BLaER1 treated with 17β-estradiol and CSF1 and Interleukin-3, amounts not matched to agents 10 nM and 100 nM (cell line): ENCODE measurements at regions not wholly inside any gene's neighbourhood (a gene's known extent, or its start where the extent isn't known, plus 50 kb on each side); places are given as distances from the start of the nearest gene placed in this dataset.
A peak's percentile ranks its signal among the peaks of the same experiment; 100 is the strongest.

Experiments used
- H3K27ac ChIP-seq, 11 experiments: shearing (Covaris generic); formaldehyde crosslinking; 2 replicates each; pipeline ENCODE4 v1.8.1; 2022
- H3K27me3 ChIP-seq, 11 experiments: shearing (Covaris generic); formaldehyde crosslinking; 2 replicates each; pipeline ENCODE4 v1.8.1; 2022
- H3K36me3 ChIP-seq, 11 experiments: shearing (Covaris generic); formaldehyde crosslinking; 2 replicates each; pipeline ENCODE4 v1.8.1; 2022
- H3K4me1 ChIP-seq, 10 experiments: shearing (Covaris generic); formaldehyde crosslinking; 2 replicates each; pipeline ENCODE4 v1.8.1; 2022
- H3K4me2 ChIP-seq, 11 experiments: shearing (Covaris generic); formaldehyde crosslinking; 2 replicates each; pipeline ENCODE4 v1.8.1; 2022
- H3K4me3 ChIP-seq, 10 experiments: shearing (Covaris generic); formaldehyde crosslinking; 2 replicates each; pipeline ENCODE4 v1.8.1; 2022
- H3K9ac ChIP-seq, 11 experiments: shearing (Covaris generic); formaldehyde crosslinking; 2 replicates each; pipeline ENCODE4 v1.8.1; 2022
- H3K9me3 ChIP-seq, 11 experiments: shearing (Covaris generic); formaldehyde crosslinking; replicated peaks in 1 of 11; 2 replicates each; pipeline ENCODE4 v1.8.1; 2022
- H4K20me1 ChIP-seq, 11 experiments: shearing (Covaris generic); formaldehyde crosslinking; 2 replicates each; pipeline ENCODE4 v1.8.1; 2022
- Cebpa-rat ChIP-seq, 11 experiments: shearing (Covaris generic); IDR thresholded peaks; 2 replicates each; pipeline ENCODE4 v1.8.1; 2022

- Histone ChIP-seq H3K27ac (no peak overlapping the region), H3K27me3 (no peaks in the 10 kb centered on the region)
These were observed 191.5 kb downstream of the HS3ST3A1 start for GRCh38 chr17:13410214-13410613.

GRCh38 chr17:13409455-13409854, 192.3 kb downstream of the HS3ST3A1 start:
- Histone ChIP-seq H3K36me3 (no peaks in the 10 kb centered on the region), H3K27ac (no peak overlapping the region), H4K20me1 (no peaks in the 10 kb centered on the region), H3K9me3 (no peaks in the 10 kb centered on the region), H3K4me3 (no peak overlapping the region), H3K9ac (no peak overlapping the region), H3K4me2 (no peak overlapping the region), H3K27me3 (no peaks in the 10 kb centered on the region), H3K4me1 (no peaks in the 10 kb centered on the region)
- no peak for TF ChIP-seq Cebpa-rat (IDR thresholded peaks at IDR 0.05)

More at GRCh38 chr17:13410214-13410613, 191.5 kb downstream of the HS3ST3A1 start:
- no peaks in the 10 kb centered on the region for H3K36me3 ChIP-seq
- H3K4me3 ChIP-seq: no peak overlapping the region
- H3K9me3 ChIP-seq: no peaks in the 10 kb centered on the region
- H3K4me1 ChIP-seq: no peaks in the 10 kb centered on the region
- H3K9ac ChIP-seq: no peak overlapping the region
- TF ChIP-seq Cebpa-rat (IDR thresholded peaks at IDR 0.05): no peak
- H3K4me2 ChIP-seq: no peak overlapping the region
- no peaks in the 10 kb centered on the region for H4K20me1 ChIP-seq

- TF ChIP-seq Cebpa-rat (IDR thresholded peaks at IDR 0.05): no peak
- Histone ChIP-seq H4K20me1 (no peaks in the 10 kb centered on the region), H3K27me3 (no peaks in the 10 kb centered on the region), H3K4me1 (no peaks in the 10 kb centered on the region), H3K9ac (no peak overlapping the region), H3K27ac (no peak overlapping the region), H3K36me3 (no peaks in the 10 kb centered on the region), H3K4me3 (no peak overlapping the region), H3K4me2 (no peak overlapping the region), H3K9me3 (no peaks in the 10 kb centered on the region)
These were observed 194.3 kb downstream of the HS3ST3A1 start for GRCh38 chr17:13407381-13407780.

- Histone ChIP-seq H4K20me1 (no peaks in the 10 kb centered on the region), H3K27ac (no peak overlapping the region), H3K4me3 (no peak overlapping the region), H3K4me1 (peaks cover 0 to 5% (median 0%) of the 10 kb centered on the region in 10 experiments; a peak in 6 of 20 replicates), H3K36me3 (no peaks in the 10 kb centered on the region), H3K27me3 (no peaks in the 10 kb centered on the region), H3K9me3 (no peaks in the 10 kb centered on the region), H3K4me2 (no peak overlapping the region), H3K9ac (no peak overlapping the region)
- no peak for TF ChIP-seq Cebpa-rat (IDR thresholded peaks at IDR 0.05)
These were observed 195.9 kb downstream of the HS3ST3A1 start for GRCh38 chr17:13405807-13406206.

GRCh38 chr17:13405080-13405479, 196.6 kb downstream of the HS3ST3A1 start:
- H3K9ac ChIP-seq: no peak overlapping the region
- TF ChIP-seq Cebpa-rat (IDR thresholded peaks at IDR 0.05): no peak
- H3K36me3 ChIP-seq: no peaks in the 10 kb centered on the region
- no peak overlapping the region for H3K27ac ChIP-seq
- H3K27me3 ChIP-seq: no peaks in the 10 kb centered on the region
- H3K9me3 ChIP-seq: no peaks in the 10 kb centered on the region
- no peaks in the 10 kb centered on the region for H4K20me1 ChIP-seq
- peaks cover 0 to 12% (median 0%) of the 10 kb centered on the region in 10 experiments; a peak in 7 of 20 replicates for H3K4me1 ChIP-seq
- H3K4me3 ChIP-seq: no peak overlapping the region
- H3K4me2 ChIP-seq: no peak overlapping the region

GRCh38 chr17:13403982-13404946, 197.5 kb downstream of the HS3ST3A1 start:
- no peaks in the 10 kb centered on the region for H3K27me3 ChIP-seq
- H3K4me3 ChIP-seq: no peak overlapping the region
- H3K4me2 ChIP-seq: no peak overlapping the region
- H3K27ac ChIP-seq: no peak overlapping the region
- no peak for TF ChIP-seq Cebpa-rat (IDR thresholded peaks at IDR 0.05)
- H3K4me1 ChIP-seq: peaks cover 0 to 15% (median 0%) of the 10 kb centered on the region in 10 experiments; a peak in 7 of 20 replicates
- no peaks in the 10 kb centered on the region for H4K20me1 ChIP-seq
- H3K9ac ChIP-seq: no peak overlapping the region
- no peaks in the 10 kb centered on the region for H3K36me3 ChIP-seq
- H3K9me3 ChIP-seq: no peaks in the 10 kb centered on the region

- Histone ChIP-seq H3K27me3 (no peaks in the 10 kb centered on the region), H3K9ac (no peak overlapping the region), H3K4me3 (no peak overlapping the region), H3K4me1 (peaks cover 0 to 15% (median 0%) of the 10 kb centered on the region in 10 experiments; a peak in 7 of 20 replicates), H3K9me3 (no peaks in the 10 kb centered on the region), H3K27ac (0 out of 22 replicates have a peak overlapping the region, but pooled peaks of 1 of the 11 experiments have one; percentile 14), H3K4me2 (peak overlapping the region in 3 of 11 experiments; percentile 41 to 64 (median 55); a peak in 6 of 22 replicates), H3K36me3 (no peaks in the 10 kb centered on the region), H4K20me1 (no peaks in the 10 kb centered on the region)
- TF ChIP-seq Cebpa-rat (IDR thresholded peaks at IDR 0.05): no peak
These were observed 201.2 kb downstream of the HS3ST3A1 start for GRCh38 chr17:13400491-13400890.

- Histone ChIP-seq H3K9ac (no peak overlapping the region), H3K4me3 (no peak overlapping the region)
- TF ChIP-seq Cebpa-rat (IDR thresholded peaks at IDR 0.05): no peak
These were observed 202.9 kb downstream of the HS3ST3A1 start for GRCh38 chr17:13398853-13399252.

GRCh38 chr17:13398091-13398490, 203.6 kb downstream of the HS3ST3A1 start:
- no peaks in the 10 kb centered on the region for H3K36me3 ChIP-seq
- H3K9ac ChIP-seq: no peak overlapping the region
- H3K4me2 ChIP-seq: no peak overlapping the region
- no peak for TF ChIP-seq Cebpa-rat (IDR thresholded peaks at IDR 0.05)
- no peaks in the 10 kb centered on the region for H3K27me3 ChIP-seq
- no peak overlapping the region for H3K27ac ChIP-seq
- H3K4me1 ChIP-seq: peaks cover 0 to 15% (median 0%) of the 10 kb centered on the region in 10 experiments; a peak in 7 of 20 replicates
- H3K9me3 ChIP-seq: no peaks in the 10 kb centered on the region
- no peak overlapping the region for H3K4me3 ChIP-seq
- H4K20me1 ChIP-seq: no peaks in the 10 kb centered on the region

More at GRCh38 chr17:13398853-13399252, 202.9 kb downstream of the HS3ST3A1 start:
- no peak overlapping the region for H3K27ac ChIP-seq
- no peak overlapping the region for H3K4me2 ChIP-seq
- H4K20me1 ChIP-seq: no peaks in the 10 kb centered on the region
- no peaks in the 10 kb centered on the region for H3K36me3 ChIP-seq
- peaks cover 0 to 15% (median 0%) of the 10 kb centered on the region in 10 experiments; a peak in 7 of 20 replicates for H3K4me1 ChIP-seq
- no peaks in the 10 kb centered on the region for H3K27me3 ChIP-seq
- H3K9me3 ChIP-seq: no peaks in the 10 kb centered on the region
